CD1c-positive myeloid dendritic cell (primary cell): ENCODE measurements at regions not wholly inside any gene's neighbourhood (a gene's known extent, or its start where the extent isn't known, plus 50 kb on each side); places are given as distances from the start of the nearest gene placed in this dataset.
"Not testable (repeated sequence)": the region's sequence is repeated elsewhere in the genome, so short reads cannot be mapped to it uniquely, and the experiment has no call there.

ENCODE experiments used
- DNase-seq: peaks from one replicate; pipeline ENCODE4 v3.0.0-alpha.2; 2016; ENCODE audit errors: extremely low spot score

GRCh38 chr2:182477774-182478173 lies 50.9 kb upstream of the PDE1A start:
- DNase-seq = no peak

- no peak for DNase-seq
Observed at GRCh38 chr2:182481676-182482075, 54.8 kb upstream of the PDE1A start.

GRCh38 chr2:182482511-182482910 lies 55.7 kb upstream of the PDE1A start:
- DNase-seq = no peak

- DNase-seq = no peak
Observed at GRCh38 chr2:182496596-182496995, 69.8 kb upstream of the PDE1A start.

GRCh38 chr2:182499706-182500470 lies 73.1 kb upstream of the PDE1A start:
- no peak for DNase-seq

GRCh38 chr2:182503886-182504285 lies 77.0 kb upstream of the PDE1A start:
- no peak for DNase-seq

- no peak for DNase-seq
Observed at GRCh38 chr2:182504903-182505302, 78.1 kb upstream of the PDE1A start.

- peak; percentile 28 for DNase-seq
Observed at GRCh38 chr2:182506606-182507005, 79.8 kb upstream of the PDE1A start.

- not testable (repeated sequence) for DNase-seq
Observed at GRCh38 chr2:182508583-182508982, 81.7 kb upstream of the PDE1A start.

- no peak for DNase-seq
Observed at GRCh38 chr2:182509216-182509615, 82.4 kb upstream of the PDE1A start.

GRCh38 chr2:182521453-182522404 lies 94.9 kb upstream of the PDE1A start:
- DNase-seq = no peak

- no peak for DNase-seq
Observed at GRCh38 chr2:182522405-182522896, 95.6 kb upstream of the PDE1A start.

- DNase-seq = no peak
Observed at GRCh38 chr2:182522972-182523473, 96.2 kb upstream of the PDE1A start.

- no peak for DNase-seq
Observed at GRCh38 chr2:182530636-182531035, 103.8 kb upstream of the PDE1A start.

GRCh38 chr2:182540252-182540651 lies 113.4 kb upstream of the PDE1A start:
- DNase-seq = peak; percentile 50

- peak; percentile 16 for DNase-seq
Observed at GRCh38 chr2:182541268-182541667, 114.4 kb upstream of the PDE1A start.

GRCh38 chr2:182542501-182543258 lies 115.8 kb upstream of the PDE1A start:
- no peak for DNase-seq

- no peak for DNase-seq
Observed at GRCh38 chr2:182543741-182544525, 117.1 kb upstream of the PDE1A start.

- no peak for DNase-seq
Observed at GRCh38 chr2:182545420-182546167, 118.8 kb upstream of the PDE1A start.
